OCI-LY3 (cell line): ENCODE measurements at regions not wholly inside any gene's neighbourhood (a gene's known extent, or its start where the extent isn't known, plus 50 kb on each side); places are given as distances from the start of the nearest gene placed in this dataset.

Source experiments
- H2AFZ ChIP-seq: fragments of 200-600, 300-600 bp; shearing (Covaris generic); 2 replicates; pipeline ENCODE4 v1.6.0; 2014; ENCODE audit warnings: antibody characterized with exemption, low read depth, low read length
- H3K27ac ChIP-seq: fragments of 200-600, 300-600 bp; sonication (generic); 2 replicates; pipeline ENCODE4 v1.5.1; 2014; ENCODE audit warnings: mild to moderate bottlenecking, low read length, moderate library complexity, mixed read lengths
- H3K27me3 ChIP-seq: fragments of 200-600, 300-600 bp; sonication (generic); 2 replicates; pipeline ENCODE4 v1.6.1; 2014; ENCODE audit warnings: low read depth, low read length, mixed read lengths
- H3K36me3 ChIP-seq: fragments of 200-600, 300-600 bp; sonication (generic); replicated peaks from 2 replicates; pipeline ENCODE3; 2014; ENCODE audit warnings: low read depth, low read length, mixed read lengths
- H3K4me1 ChIP-seq: fragments of 300-600, 200-600 bp; sonication (generic); 2 replicates; pipeline ENCODE4 v1.6.1; 2014; ENCODE audit warnings: low read length, mixed read lengths
- H3K4me2 ChIP-seq: fragments of 200-600, 300-600 bp; sonication (generic); 2 replicates; pipeline ENCODE4 v1.6.1; 2014; ENCODE audit warnings: low read length, mixed read lengths
- H3K4me3 ChIP-seq: fragments of 300-600, 200-600 bp; sonication (generic); 2 replicates; pipeline ENCODE4 v1.5.1; 2014; ENCODE audit warnings: antibody characterized with exemption, mild to moderate bottlenecking, low read length, moderate library complexity
- H3K79me2 ChIP-seq: fragments of 300-600, 200-600 bp; shearing (Covaris generic); 2 replicates; pipeline ENCODE4 v1.6.1; 2014; ENCODE audit warnings: mild to moderate bottlenecking, low read length, mixed read lengths
- H3K9ac ChIP-seq: fragments of 300-600, 200-600 bp; shearing (Covaris generic); 2 replicates; pipeline ENCODE4 v1.6.0; 2014; ENCODE audit warnings: mild to moderate bottlenecking, low read length, moderate library complexity
- H3K9me3 ChIP-seq: fragments of 200-600, 300-600 bp; shearing (Covaris generic); 2 replicates; pipeline ENCODE4 v1.6.1; 2014; ENCODE audit warnings: low read length, mixed read lengths; ENCODE audit not compliant: insufficient read depth
- H4K20me1 ChIP-seq: fragments of 200-600, 300-600 bp; sonication (generic); 2 replicates; pipeline ENCODE4 v1.6.1; 2016; ENCODE audit warnings: low read length, mixed read lengths; ENCODE audit not compliant: insufficient read depth
- CTCF ChIP-seq: fragments of 200-600, 300-600 bp; sonication (generic); IDR thresholded peaks from 2 replicates; pipeline ENCODE4 v1.5.1; 2014; ENCODE audit warnings: antibody characterized with exemption, low read length, low read depth
- EZH2phosphoT487 ChIP-seq: fragments of 200-600 bp; shearing (Covaris generic); IDR thresholded peaks from 2 replicates; pipeline ENCODE4 v1.6.1; 2018; ENCODE audit warnings: antibody characterized with exemption, mixed run types, low read depth

GRCh38 chr1:30356839-30357238, 366.5 kb downstream of the MATN1 start:
- no peaks in the 10 kb centered on the region for H4K20me1 ChIP-seq
- no peaks in the 10 kb centered on the region for H3K79me2 ChIP-seq
- no peaks in the 10 kb centered on the region for H3K4me1 ChIP-seq
- H3K27ac ChIP-seq = no peak overlapping the region
- no peak overlapping the region for H3K4me3 ChIP-seq
- H2AFZ ChIP-seq = no peak overlapping the region
- H3K4me2 ChIP-seq = no peak overlapping the region
- H3K27me3 ChIP-seq = no peaks in the 10 kb centered on the region
- no peaks in the 10 kb centered on the region for H3K9me3 ChIP-seq
- no peaks in the 10 kb centered on the region for H3K36me3 ChIP-seq
- TF ChIP-seq EZH2phosphoT487 (no peak), CTCF (no peak)
- no peak overlapping the region for H3K9ac ChIP-seq

GRCh38 chr1:30354410-30354809, 369.0 kb downstream of the MATN1 start:
- no peak overlapping the region for H3K27ac ChIP-seq
- no peaks in the 10 kb centered on the region for H3K79me2 ChIP-seq
- TF ChIP-seq EZH2phosphoT487 (no peak), CTCF (no peak)

GRCh38 chr1:30353637-30354036, 369.7 kb downstream of the MATN1 start:
- no peak overlapping the region for H3K9ac ChIP-seq
- H3K36me3 ChIP-seq = no peaks in the 10 kb centered on the region
- no peak for TF ChIP-seq EZH2phosphoT487
- no peak; the same call in 1 of the 2 replicates for TF ChIP-seq CTCF

More at GRCh38 chr1:30354410-30354809, 369.0 kb downstream of the MATN1 start:
- Histone ChIP-seq H3K4me2 (no peak overlapping the region), H3K4me1 (no peaks in the 10 kb centered on the region), H2AFZ (no peak overlapping the region), H3K4me3 (no peak overlapping the region), H3K36me3 (no peaks in the 10 kb centered on the region), H4K20me1 (no peaks in the 10 kb centered on the region), H3K9me3 (no peaks in the 10 kb centered on the region), H3K9ac (no peak overlapping the region), H3K27me3 (no peaks in the 10 kb centered on the region)

GRCh38 chr1:30348147-30348546, 375.2 kb downstream of the MATN1 start:
- no peaks in the 10 kb centered on the region for H3K27me3 ChIP-seq

More at GRCh38 chr1:30353637-30354036, 369.7 kb downstream of the MATN1 start:
- Histone ChIP-seq H3K79me2 (no peaks in the 10 kb centered on the region), H2AFZ (no peak overlapping the region), H3K9me3 (no peaks in the 10 kb centered on the region), H3K4me2 (no peak overlapping the region), H4K20me1 (no peaks in the 10 kb centered on the region), H3K4me3 (no peak overlapping the region), H3K27ac (no peak overlapping the region), H3K4me1 (no peaks in the 10 kb centered on the region), H3K27me3 (no peaks in the 10 kb centered on the region)

More at GRCh38 chr1:30348147-30348546, 375.2 kb downstream of the MATN1 start:
- Histone ChIP-seq H3K9me3 (no peaks in the 10 kb centered on the region), H3K9ac (no peak overlapping the region), H3K4me1 (no peaks in the 10 kb centered on the region), H3K27ac (no peak overlapping the region), H4K20me1 (no peaks in the 10 kb centered on the region), H2AFZ (no peak overlapping the region), H3K4me3 (no peak overlapping the region), H3K36me3 (no peaks in the 10 kb centered on the region), H3K79me2 (no peaks in the 10 kb centered on the region), H3K4me2 (no peak overlapping the region)
- no peak for TF ChIP-seq CTCF
- no peak for TF ChIP-seq EZH2phosphoT487
